LNCAP (cell line): ENCODE measurements at regions not wholly inside any gene's neighbourhood (a gene's known extent, or its start where the extent isn't known, plus 50 kb on each side); places are given as distances from the start of the nearest gene placed in this dataset.

ENCODE experiments used
- CTCF ChIP-seq: fragments of 450-650 bp; IDR thresholded peaks from 2 replicates; pipeline ENCODE4 v1.5.1; 2017; ENCODE audit warnings: mild to moderate bottlenecking

GRCh38 chr19:31627620-31628365, 278.6 kb upstream of the TSHZ3 start:
- no peak for TF ChIP-seq CTCF

- TF ChIP-seq CTCF: no peak
These were observed 280.5 kb upstream of the TSHZ3 start for GRCh38 chr19:31629579-31630363.

GRCh38 chr19:31633014-31633413, 283.8 kb upstream of the TSHZ3 start:
- TF ChIP-seq CTCF: no peak

GRCh38 chr19:31639306-31639705, 290.1 kb upstream of the TSHZ3 start:
- TF ChIP-seq CTCF: no peak

- no peak for TF ChIP-seq CTCF
These were observed 292.4 kb upstream of the TSHZ3 start for GRCh38 chr19:31641591-31641990.

GRCh38 chr19:31648347-31648746, 299.1 kb upstream of the TSHZ3 start:
- TF ChIP-seq CTCF: no peak

GRCh38 chr19:31656507-31656906, 307.3 kb upstream of the TSHZ3 start:
- no peak for TF ChIP-seq CTCF
